AG04450 (cell line): ENCODE measurements at regions not wholly inside any gene's neighbourhood (a gene's known extent, or its start where the extent isn't known, plus 50 kb on each side); places are given as distances from the start of the nearest gene placed in this dataset.
A peak's percentile ranks its signal among the peaks of the same experiment; 100 is the strongest.

Experiments
- CTCF ChIA-PET: fragments of 300-600, 350-600 bp; formaldehyde crosslinking; extraction: SDS; loops from one replicate; lab custom pipeline; 2022; ENCODE audit warnings: antibody characterized with exemption, inconsistent platforms; lab: Charles Lee
- POLR2A ChIA-PET: fragments of 350-600 bp; formaldehyde crosslinking; extraction: SDS; loops from one replicate; lab custom pipeline; 2021; ENCODE audit warnings: antibody characterized with exemption, inconsistent platforms; lab: Yijun Ruan, JAX
- DNase-seq: peaks from one replicate; pipeline ENCODE4 v3.0.0-alpha.2; 2011; ENCODE audit warnings: low read depth, low spot score
- H3K27ac ChIP-seq: one replicate; pipeline ENCODE4 v1.5.1; 2012; ENCODE audit warnings: low read depth, low read length, control low read depth
- H3K27me3 ChIP-seq: one replicate; pipeline ENCODE4 v1.6.0; 2012; ENCODE audit warnings: low read length; ENCODE audit not compliant: control insufficient read depth, insufficient read depth
- H3K4me3 ChIP-seq: 2 replicates; pipeline ENCODE4 v1.5.1; 2011; ENCODE audit warnings: mild to moderate bottlenecking, low read depth, low read length, control low read depth
- H3K9me3 ChIP-seq: 2 replicates; pipeline ENCODE4 v1.5.1; 2012; ENCODE audit warnings: low read length; ENCODE audit not compliant: control insufficient read depth, insufficient read depth
- TF ChIP-seq, protein P1 (sequence below): IDR thresholded peaks from 2 replicates; pipeline ENCODE4 v1.5.1; 2011; ENCODE audit warnings: low read depth, low read length, control low read depth, inconsistent platforms

DNA sequence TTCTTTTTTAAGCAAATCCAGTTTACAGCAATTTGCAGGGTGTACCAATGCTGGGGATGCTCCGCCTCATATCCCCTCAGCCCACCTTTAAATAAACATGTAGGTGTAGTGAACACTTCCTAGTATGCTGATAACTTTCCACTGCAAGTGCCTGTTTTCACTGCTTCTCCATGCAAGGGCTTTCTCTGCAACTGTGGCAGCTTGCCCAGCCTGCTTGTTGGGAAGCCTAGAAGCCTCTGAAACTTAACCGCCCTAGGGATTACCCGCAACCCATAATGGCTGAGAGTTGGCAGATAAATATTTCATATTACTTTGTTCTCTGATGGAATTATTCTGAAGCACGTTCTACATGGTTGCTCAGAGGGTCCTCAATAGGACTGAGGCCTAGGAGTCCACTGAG, 253.7 kb upstream of the DDX53 start:
- ChIA-PET POLR2A (no interaction called here), CTCF (no interaction called here)
- H3K4me3 ChIP-seq, result no peak overlapping the region
- TF ChIP-seq, protein P1, sequence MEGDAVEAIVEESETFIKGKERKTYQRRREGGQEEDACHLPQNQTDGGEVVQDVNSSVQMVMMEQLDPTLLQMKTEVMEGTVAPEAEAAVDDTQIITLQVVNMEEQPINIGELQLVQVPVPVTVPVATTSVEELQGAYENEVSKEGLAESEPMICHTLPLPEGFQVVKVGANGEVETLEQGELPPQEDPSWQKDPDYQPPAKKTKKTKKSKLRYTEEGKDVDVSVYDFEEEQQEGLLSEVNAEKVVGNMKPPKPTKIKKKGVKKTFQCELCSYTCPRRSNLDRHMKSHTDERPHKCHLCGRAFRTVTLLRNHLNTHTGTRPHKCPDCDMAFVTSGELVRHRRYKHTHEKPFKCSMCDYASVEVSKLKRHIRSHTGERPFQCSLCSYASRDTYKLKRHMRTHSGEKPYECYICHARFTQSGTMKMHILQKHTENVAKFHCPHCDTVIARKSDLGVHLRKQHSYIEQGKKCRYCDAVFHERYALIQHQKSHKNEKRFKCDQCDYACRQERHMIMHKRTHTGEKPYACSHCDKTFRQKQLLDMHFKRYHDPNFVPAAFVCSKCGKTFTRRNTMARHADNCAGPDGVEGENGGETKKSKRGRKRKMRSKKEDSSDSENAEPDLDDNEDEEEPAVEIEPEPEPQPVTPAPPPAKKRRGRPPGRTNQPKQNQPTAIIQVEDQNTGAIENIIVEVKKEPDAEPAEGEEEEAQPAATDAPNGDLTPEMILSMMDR, result no peak
- H3K9me3 ChIP-seq, result no peaks in the 10 kb centered on the region
- no peak overlapping the region for H3K27ac ChIP-seq
- no peak for DNase-seq
- no peaks in the 10 kb centered on the region for H3K27me3 ChIP-seq

DNA sequence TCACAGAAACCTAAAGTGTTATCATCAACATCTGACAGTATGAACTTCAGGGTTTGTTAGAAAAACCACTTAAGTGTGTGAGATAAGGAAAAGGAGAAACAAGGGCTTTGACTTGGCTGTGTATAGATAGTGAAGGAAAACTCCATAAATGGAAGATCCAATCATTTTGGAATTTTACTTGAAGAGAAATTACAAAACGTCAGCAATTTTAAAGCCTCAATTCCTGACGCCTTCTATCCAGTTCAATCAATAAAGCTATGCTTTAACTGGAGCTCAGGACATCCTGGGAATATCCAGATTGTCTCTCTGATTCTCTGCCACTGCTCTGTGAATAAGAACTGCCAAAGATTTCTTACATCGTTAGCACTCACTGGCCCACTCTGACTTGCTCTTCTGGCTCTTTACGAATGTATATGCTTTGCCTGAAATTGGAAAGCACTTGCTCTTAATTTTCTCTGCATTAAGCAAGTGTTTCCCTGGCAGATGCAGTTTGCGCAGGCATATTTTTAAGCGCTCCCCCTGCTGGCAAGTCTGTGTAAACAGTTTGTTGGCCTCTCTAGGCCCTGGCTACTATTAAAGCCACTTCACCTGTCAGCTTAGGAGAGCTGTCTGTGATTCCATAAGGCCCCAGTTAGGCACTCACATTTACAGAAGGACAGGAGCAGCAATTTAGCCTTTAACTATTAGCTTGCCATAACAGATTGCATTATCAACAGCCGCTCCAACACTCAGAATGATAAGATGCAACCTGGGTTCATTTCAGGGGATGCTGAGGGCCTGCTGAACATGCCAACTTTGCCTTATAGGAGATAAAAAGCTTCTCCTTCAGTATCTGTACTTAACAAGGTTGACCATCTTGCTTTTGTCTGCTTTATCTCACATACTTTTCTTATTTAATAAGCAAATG, 251.4 kb upstream of the DDX53 start:
- H3K4me3 ChIP-seq, result no peak overlapping the region
- no peak overlapping the region for H3K27ac ChIP-seq
- TF ChIP-seq, protein P1, result peak; percentile 66
- no peak for DNase-seq
- POLR2A ChIA-PET, result no interaction called here
- no peaks in the 10 kb centered on the region for H3K9me3 ChIP-seq
- H3K27me3 ChIP-seq, result no peaks in the 10 kb centered on the region
- CTCF ChIA-PET, result interaction anchor here (0.6 to 1.9 kb wide), 26 partner anchors 9 to 763 kb away, joined by 3 to 15 read pairs (median 4); no protein-coding TSS in a partner anchor

DNA sequence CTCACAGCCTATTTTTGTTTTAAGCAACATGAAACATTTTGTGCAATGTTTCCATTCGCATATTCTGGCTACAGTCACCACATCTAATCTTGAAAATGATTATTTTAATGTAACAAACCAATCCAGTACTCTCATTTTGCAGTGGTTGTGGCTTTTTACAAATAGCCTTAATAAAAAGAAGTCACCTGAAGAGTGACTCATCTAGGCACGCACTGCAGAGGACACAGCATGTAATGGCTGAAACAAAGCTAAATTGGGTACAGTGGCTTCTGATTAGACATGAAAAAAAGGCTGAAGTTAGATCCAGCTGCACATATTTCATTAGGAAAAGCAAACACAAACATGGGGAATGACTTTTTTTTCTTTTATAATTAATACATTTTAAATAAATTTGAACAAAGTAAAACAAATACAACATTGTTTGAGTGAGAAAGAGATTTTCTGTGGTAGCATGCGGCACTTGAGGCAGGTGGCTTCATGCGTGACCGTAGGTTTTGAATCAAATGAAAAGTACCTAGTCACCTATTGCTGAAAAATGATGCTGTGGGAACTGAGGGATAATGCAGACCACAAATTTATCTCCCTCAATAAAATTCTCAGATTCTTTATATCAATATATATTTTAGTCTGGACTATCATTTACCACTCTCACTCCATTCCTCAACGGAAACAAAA, 240.8 kb upstream of the DDX53 start:
- DNase-seq, result no peak
- H3K27ac ChIP-seq, result no peak overlapping the region
- ChIA-PET CTCF (no interaction called here), POLR2A (no interaction called here)
- H3K9me3 ChIP-seq, result no peaks in the 10 kb centered on the region
- TF ChIP-seq, protein P1, result no peak
- H3K4me3 ChIP-seq, result no peak overlapping the region
- no peaks in the 10 kb centered on the region for H3K27me3 ChIP-seq

DNA sequence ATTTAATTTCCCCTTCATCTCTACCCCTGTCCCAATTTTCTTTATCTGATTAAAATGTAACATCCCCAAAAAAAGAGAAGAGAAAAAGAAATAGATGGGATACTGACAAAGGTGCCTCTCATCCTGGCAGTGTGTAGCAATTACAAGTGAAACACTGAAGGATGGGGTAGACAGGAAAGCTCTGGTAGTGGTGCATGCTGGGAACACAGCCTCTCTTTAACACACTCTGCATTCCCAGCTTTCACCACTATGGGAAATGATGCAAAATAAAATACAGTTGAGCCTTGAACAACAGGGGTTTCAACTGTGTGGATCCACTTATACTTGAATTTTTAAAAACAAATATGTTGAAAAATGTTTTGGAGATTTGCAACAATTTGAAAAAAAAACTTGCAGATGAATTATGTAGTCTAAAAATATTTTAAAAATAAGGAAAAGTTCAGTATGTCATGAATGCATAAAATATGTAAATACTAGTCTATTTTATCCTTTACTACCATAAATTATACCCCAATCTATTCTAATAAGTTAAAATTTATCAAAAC, 239.2 kb upstream of the DDX53 start:
- H3K9me3 ChIP-seq, result no peaks in the 10 kb centered on the region
- H3K4me3 ChIP-seq, result no peak overlapping the region
- no peaks in the 10 kb centered on the region for H3K27me3 ChIP-seq
- TF ChIP-seq, protein P1, result no peak
- DNase-seq, result no peak
- ChIA-PET CTCF (no interaction called here), POLR2A (no interaction called here)
- H3K27ac ChIP-seq, result no peak overlapping the region

DNA sequence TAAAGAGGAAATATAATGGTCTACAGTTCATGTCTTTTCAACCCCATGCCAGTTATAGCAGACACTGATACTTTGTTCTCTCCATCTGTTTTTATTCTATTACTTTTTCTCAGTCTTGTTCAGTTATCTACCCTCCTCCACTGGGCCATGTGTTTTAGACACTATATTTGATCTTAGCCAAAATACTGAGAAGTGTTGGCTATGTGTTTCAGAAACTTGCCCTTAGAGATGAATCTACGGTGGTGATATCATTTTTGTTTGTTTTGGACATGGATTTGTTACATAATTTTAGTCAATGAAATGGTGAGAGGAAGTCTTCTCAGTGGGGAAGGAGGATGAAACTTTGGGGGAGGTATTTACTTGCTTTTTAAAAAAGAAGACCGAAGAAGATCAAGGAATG, 211.5 kb upstream of the DDX53 start:
- TF ChIP-seq, protein P1, result no peak
- ChIA-PET CTCF (no interaction called here), POLR2A (no interaction called here)
- Histone ChIP-seq H3K27ac (no peak overlapping the region), H3K27me3 (no peaks in the 10 kb centered on the region), H3K9me3 (no peaks in the 10 kb centered on the region), H3K4me3 (no peak overlapping the region)
- DNase-seq, result no peak
